ENCODE measurements at regions not wholly inside any gene's neighbourhood (a gene's known extent, or its start where the extent isn't known, plus 50 kb on each side); places are given as distances from the start of the nearest gene placed in this dataset.

GRCh38 chr5:32842813-32843530 lies 131.9 kb downstream of the NPR3 start:
- no peak overlapping the region for H3K4me3 Mint-ChIP-seq
- CTCF ChIA-PET: no interaction called here
- POLR2A ChIA-PET: no interaction called here
- H3K36me3 Mint-ChIP-seq: no peaks in the 10 kb centered on the region
- no peaks in the 10 kb centered on the region for H3K9me3 Mint-ChIP-seq
- intact Hi-C loops (cut with micrococcal nuclease): no loop called here
- H3K27me3 Mint-ChIP-seq: no peaks in the 10 kb centered on the region
- no peak for DNase-seq
- no peak overlapping the region for H3K27ac Mint-ChIP-seq
- no peaks in the 10 kb centered on the region for H3K4me1 Mint-ChIP-seq (ENCODE audit: low read depth)

- H3K4me1 Mint-ChIP-seq (ENCODE audit: low read depth): no peaks in the 10 kb centered on the region
- DNase-seq: no peak
- ChIA-PET POLR2A (no interaction called here), CTCF (no interaction called here)
- H3K9me3 Mint-ChIP-seq: no peaks in the 10 kb centered on the region
- H3K27ac Mint-ChIP-seq: no peak overlapping the region
- H3K36me3 Mint-ChIP-seq: no peaks in the 10 kb centered on the region
- no peaks in the 10 kb centered on the region for H3K27me3 Mint-ChIP-seq
- no peak overlapping the region for H3K4me3 Mint-ChIP-seq
- intact Hi-C loops (cut with micrococcal nuclease): no loop called here
Measured at GRCh38 chr5:32843531-32843895, 132.4 kb downstream of the NPR3 start.

GRCh38 chr5:32845171-32845570 lies 134.1 kb downstream of the NPR3 start:
- H3K27ac Mint-ChIP-seq: no peak overlapping the region
- ChIA-PET POLR2A (no interaction called here), CTCF (interaction anchor here (0.7 kb wide), 1 partner anchor 977 kb away, joined by 3 read pairs; no protein-coding TSS in a partner anchor)
- no peak overlapping the region for H3K4me3 Mint-ChIP-seq
- H3K36me3 Mint-ChIP-seq: no peaks in the 10 kb centered on the region
- no peaks in the 10 kb centered on the region for H3K4me1 Mint-ChIP-seq (ENCODE audit: low read depth)
- no peaks in the 10 kb centered on the region for H3K27me3 Mint-ChIP-seq
- H3K9me3 Mint-ChIP-seq: no peaks in the 10 kb centered on the region
- intact Hi-C loops (cut with micrococcal nuclease): no loop called here
- DNase-seq: no peak

- H3K4me3 Mint-ChIP-seq: no peak overlapping the region
- DNase-seq: no peak
- POLR2A ChIA-PET: no interaction called here
- H3K4me1 Mint-ChIP-seq (ENCODE audit: low read depth): no peaks in the 10 kb centered on the region
- no peak overlapping the region for H3K27ac Mint-ChIP-seq
- intact Hi-C loops (cut with micrococcal nuclease): no loop called here
- no peaks in the 10 kb centered on the region for H3K36me3 Mint-ChIP-seq
- no peaks in the 10 kb centered on the region for H3K27me3 Mint-ChIP-seq
- CTCF ChIA-PET: no interaction called here
- H3K9me3 Mint-ChIP-seq: no peaks in the 10 kb centered on the region
Measured at GRCh38 chr5:32848120-32848519, 137.0 kb downstream of the NPR3 start.

GRCh38 chr5:32848681-32849080 lies 137.6 kb downstream of the NPR3 start:
- Mint-ChIP-seq H3K36me3 (no peaks in the 10 kb centered on the region), H3K27me3 (no peaks in the 10 kb centered on the region), H3K4me3 (no peak overlapping the region), H3K27ac (no peak overlapping the region), H3K4me1 (ENCODE audit: low read depth) (no peaks in the 10 kb centered on the region), H3K9me3 (no peaks in the 10 kb centered on the region)
- CTCF ChIA-PET: no interaction called here
- intact Hi-C loops (cut with micrococcal nuclease): no loop called here
- DNase-seq: no peak
- POLR2A ChIA-PET: no interaction called here

GRCh38 chr5:32850817-32851496 lies 139.8 kb downstream of the NPR3 start:
- Mint-ChIP-seq H3K27ac (no peak overlapping the region), H3K27me3 (no peaks in the 10 kb centered on the region), H3K4me3 (no peak overlapping the region), H3K36me3 (no peaks in the 10 kb centered on the region), H3K9me3 (no peaks in the 10 kb centered on the region), H3K4me1 (ENCODE audit: low read depth) (no peaks in the 10 kb centered on the region)
- ChIA-PET POLR2A (no interaction called here), CTCF (no interaction called here)
- intact Hi-C loops (cut with micrococcal nuclease): no loop called here
- no peak for DNase-seq

GRCh38 chr5:32851559-32852173 lies 140.5 kb downstream of the NPR3 start:
- Mint-ChIP-seq H3K4me3 (no peak overlapping the region), H3K27me3 (no peaks in the 10 kb centered on the region), H3K27ac (no peak overlapping the region), H3K9me3 (no peaks in the 10 kb centered on the region), H3K36me3 (no peaks in the 10 kb centered on the region), H3K4me1 (ENCODE audit: low read depth) (no peaks in the 10 kb centered on the region)
- ChIA-PET POLR2A (no interaction called here), CTCF (no interaction called here)
- DNase-seq: no peak
- intact Hi-C loops (cut with micrococcal nuclease): no loop called here

- H3K9me3 Mint-ChIP-seq: peaks cover 2% of the 10 kb centered on the region
- ChIA-PET CTCF (no interaction called here), POLR2A (no interaction called here)
- no peak overlapping the region for H3K4me3 Mint-ChIP-seq
- H3K27ac Mint-ChIP-seq: no peak overlapping the region
- DNase-seq: no peak
- intact Hi-C loops (cut with micrococcal nuclease): no loop called here
- no peaks in the 10 kb centered on the region for H3K27me3 Mint-ChIP-seq
- no peaks in the 10 kb centered on the region for H3K36me3 Mint-ChIP-seq
- H3K4me1 Mint-ChIP-seq (ENCODE audit: low read depth): no peaks in the 10 kb centered on the region
Measured at GRCh38 chr5:32852535-32852934, 141.4 kb downstream of the NPR3 start.

GRCh38 chr5:32852976-32853375 lies 141.9 kb downstream of the NPR3 start:
- Mint-ChIP-seq H3K27me3 (no peaks in the 10 kb centered on the region), H3K4me1 (ENCODE audit: low read depth) (no peaks in the 10 kb centered on the region), H3K9me3 (peaks cover 3% of the 10 kb centered on the region), H3K4me3 (no peak overlapping the region), H3K27ac (no peak overlapping the region), H3K36me3 (no peaks in the 10 kb centered on the region)
- intact Hi-C loops (cut with micrococcal nuclease): no loop called here
- CTCF ChIA-PET: no interaction called here
- no peak for DNase-seq
- POLR2A ChIA-PET: no interaction called here

- H3K4me3 Mint-ChIP-seq: no peak overlapping the region
- ChIA-PET CTCF (no interaction called here), POLR2A (no interaction called here)
- intact Hi-C loops (cut with micrococcal nuclease): no loop called here
- H3K9me3 Mint-ChIP-seq: peaks cover 14% of the 10 kb centered on the region
- H3K36me3 Mint-ChIP-seq: no peaks in the 10 kb centered on the region
- H3K27ac Mint-ChIP-seq: no peak overlapping the region
- H3K27me3 Mint-ChIP-seq: no peaks in the 10 kb centered on the region
- DNase-seq: no peak
- H3K4me1 Mint-ChIP-seq (ENCODE audit: low read depth): no peaks in the 10 kb centered on the region
Measured at GRCh38 chr5:32854473-32854872, 143.4 kb downstream of the NPR3 start.

- Mint-ChIP-seq H3K4me1 (ENCODE audit: low read depth) (no peaks in the 10 kb centered on the region), H3K4me3 (no peak overlapping the region), H3K36me3 (no peaks in the 10 kb centered on the region), H3K27ac (no peak overlapping the region), H3K27me3 (no peaks in the 10 kb centered on the region), H3K9me3 (peaks cover 24% of the 10 kb centered on the region)
- ChIA-PET POLR2A (no interaction called here), CTCF (no interaction called here)
- DNase-seq: no peak
- intact Hi-C loops (cut with micrococcal nuclease): no loop called here
Measured at GRCh38 chr5:32859211-32859641, 148.1 kb downstream of the NPR3 start.

- ChIA-PET POLR2A (no interaction called here), CTCF (no interaction called here)
- Mint-ChIP-seq H3K9me3 (peaks cover 14% of the 10 kb centered on the region), H3K4me1 (ENCODE audit: low read depth) (no peaks in the 10 kb centered on the region), H3K4me3 (no peak overlapping the region), H3K27me3 (no peaks in the 10 kb centered on the region), H3K36me3 (no peaks in the 10 kb centered on the region), H3K27ac (no peak overlapping the region)
- intact Hi-C loops (cut with micrococcal nuclease): no loop called here
- no peak for DNase-seq
Measured at GRCh38 chr5:32865475-32865874, 154.4 kb downstream of the NPR3 start.

- DNase-seq: no peak
- H3K27ac Mint-ChIP-seq: no peak overlapping the region
- H3K4me1 Mint-ChIP-seq (ENCODE audit: low read depth): no peaks in the 10 kb centered on the region
- no peaks in the 10 kb centered on the region for H3K27me3 Mint-ChIP-seq
- CTCF ChIA-PET: no interaction called here
- intact Hi-C loops (cut with micrococcal nuclease): no loop called here
- no peaks in the 10 kb centered on the region for H3K36me3 Mint-ChIP-seq
- H3K9me3 Mint-ChIP-seq: peaks cover 13% of the 10 kb centered on the region
- no peak overlapping the region for H3K4me3 Mint-ChIP-seq
- POLR2A ChIA-PET: no interaction called here
Measured at GRCh38 chr5:32866138-32866537, 155.0 kb downstream of the NPR3 start.

Measured in activated CD4-positive, alpha-beta memory T cell treated with anti-CD3 and anti-CD28 coated beads for 36 hours (primary cell).